Caco-2 (cell line): ENCODE measurements at regions not wholly inside any gene's neighbourhood (a gene's known extent, or its start where the extent isn't known, plus 50 kb on each side); places are given as distances from the start of the nearest gene placed in this dataset.

Source experiments
- BruUV-seq: library from RNA; stranded (reverse); fragments of 400-500 nt; replicated peaks from 2 replicates; lab custom pipeline; 2021; lab: Mats Ljungman, UMichigan
- CTCF ChIA-PET: fragments of 300-600 bp; sonication (Branson Sonifier 250); formaldehyde crosslinking; loops from one replicate; lab custom pipeline; 2022; ENCODE audit warnings: antibody characterized with exemption; lab: Charles Lee
- POLR2A ChIA-PET: fragments of 300-600 bp; sonication (Branson Sonifier 250); formaldehyde crosslinking; loops from one replicate; lab custom pipeline; 2022; ENCODE audit warnings: antibody characterized with exemption; lab: Charles Lee
- DNase-seq, 2 experiments: peaks; one replicate each; pipeline versions ENCODE4 v3.0.0 to v3.0.0-alpha.2; 2020 to 2022
- H3K27me3 ChIP-seq: replicated peaks from 2 replicates; pipeline ENCODE4 v1.6.0; 2011; ENCODE audit warnings: low read length; ENCODE audit not compliant: control insufficient read depth, insufficient read depth
- H3K36me3 ChIP-seq: 2 replicates; pipeline ENCODE4 v1.5.1; 2011; ENCODE audit warnings: low read length; ENCODE audit not compliant: control insufficient read depth, insufficient read depth
- H3K4me1 ChIP-seq: fragments of 250-450 bp; sonication (Bioruptor Pico); 2 replicates; pipeline ENCODE4 v1.5.1; 2020; ENCODE audit warnings: mild to moderate bottlenecking
- H3K4me3 ChIP-seq: 2 replicates; pipeline ENCODE4 v1.5.1; 2011; ENCODE audit warnings: low read depth, mild to moderate bottlenecking, control low read depth, low read length
- H3K9me3 ChIP-seq: fragments of 250-450 bp; sonication (Bioruptor Pico); 2 replicates; pipeline ENCODE4 v1.5.1; 2020; ENCODE audit warnings: mild to moderate bottlenecking, moderate library complexity
- H3K27ac Mint-ChIP-seq: one replicate; pipeline ENCODE4 v1.8.0; 2022; ENCODE audit warnings: mixed read lengths; ENCODE audit not compliant: unreplicated experiment
- H3K27me3 Mint-ChIP-seq: one replicate; pipeline ENCODE4 v1.8.0; 2022; ENCODE audit warnings: mixed read lengths; ENCODE audit not compliant: insufficient read depth, unreplicated experiment
- H3K36me3 Mint-ChIP-seq: one replicate; pipeline ENCODE4 v1.8.0; 2022; ENCODE audit warnings: mild to moderate bottlenecking, mixed read lengths; ENCODE audit not compliant: insufficient read depth, unreplicated experiment
- H3K4me1 Mint-ChIP-seq: one replicate; pipeline ENCODE4 v1.8.0; 2022; ENCODE audit warnings: low read depth, mixed read lengths; ENCODE audit not compliant: unreplicated experiment
- H3K4me3 Mint-ChIP-seq: one replicate; pipeline ENCODE4 v1.8.0; 2022; ENCODE audit warnings: mild to moderate bottlenecking, moderate library complexity, mixed read lengths; ENCODE audit not compliant: unreplicated experiment
- H3K9me3 Mint-ChIP-seq: one replicate; pipeline ENCODE4 v1.8.0; 2022; ENCODE audit warnings: mixed read lengths; ENCODE audit not compliant: unreplicated experiment
- CTCF ChIP-seq, 2 experiments: fragments of 200-600 bp in 1 of 2; IDR thresholded peaks; 1 replicate in 1 of 2; 2 replicates in 1 of 2; pipeline versions ENCODE4 v1.5.1 to v1.8.0; 2011 to 2022; ENCODE audit warnings: antibody characterized with exemption in 1 of 2, control low read depth in 1 of 2, inconsistent platforms in 1 of 2, low read depth in 1 of 2, low read length in 1 of 2, mild to moderate bottlenecking in 1 of 2, moderate library complexity in 1 of 2; ENCODE audit not compliant: insufficient read depth in 1 of 2, severe bottlenecking in 1 of 2, unreplicated experiment in 1 of 2
- intact Hi-C: fragments of 100-400 bp; cut with micrococcal nuclease; formaldehyde crosslinking; loops from one replicate; pipeline ENCODE4 v1.10.0; 2022; ENCODE audit not compliant: unreplicated experiment

- no peak for DNase-seq
- BruUV-seq: no TSS peak
- TF ChIP-seq CTCF (IDR thresholded peaks at IDR 0.05; ENCODE audit: insufficient read depth in 1 of 2, low read depth in 1 of 2, low read length in 1 of 2, severe bottlenecking in 1 of 2, unreplicated experiment in 1 of 2): no peak
- H3K27ac Mint-ChIP-seq: no peak overlapping the region
- peaks cover 24% of the 10 kb centered on the region for H3K4me1 Mint-ChIP-seq
- no peaks in the 10 kb centered on the region for H3K9me3 Mint-ChIP-seq
- no peaks in the 10 kb centered on the region for H3K27me3 Mint-ChIP-seq
- ChIA-PET CTCF (no interaction called here), POLR2A (no interaction called here)
- no peaks in the 10 kb centered on the region for H3K27me3 ChIP-seq
- no peak overlapping the region for H3K4me3 Mint-ChIP-seq
- H3K4me3 ChIP-seq: no peak overlapping the region
- intact Hi-C loops: no loop called here
- peaks cover 5% of the 10 kb centered on the region for H3K36me3 Mint-ChIP-seq
- H3K36me3 ChIP-seq: no peaks in the 10 kb centered on the region
- H3K9me3 ChIP-seq: no peaks in the 10 kb centered on the region
- peaks cover 56% of the 10 kb centered on the region for H3K4me1 ChIP-seq
Measured at GRCh38 chr21:38954588-38955004, 148.9 kb downstream of the ETS2 start.

GRCh38 chr21:38953516-38953915 is 147.8 kb downstream of the ETS2 start:
- Mint-ChIP-seq H3K4me1 (peaks cover 24% of the 10 kb centered on the region), H3K4me3 (no peak overlapping the region), H3K27ac (no peak overlapping the region), H3K9me3 (no peaks in the 10 kb centered on the region), H3K36me3 (no peaks in the 10 kb centered on the region), H3K27me3 (no peaks in the 10 kb centered on the region)
- H3K27me3 ChIP-seq: no peaks in the 10 kb centered on the region
- H3K36me3 ChIP-seq: no peaks in the 10 kb centered on the region
- H3K4me1 ChIP-seq: peaks cover 45% of the 10 kb centered on the region
- ChIA-PET CTCF (no interaction called here), POLR2A (no interaction called here)
- no peak for DNase-seq
- no TSS peak for BruUV-seq
- H3K9me3 ChIP-seq: no peaks in the 10 kb centered on the region
- TF ChIP-seq CTCF (IDR thresholded peaks at IDR 0.05; ENCODE audit: insufficient read depth in 1 of 2, low read depth in 1 of 2, low read length in 1 of 2, severe bottlenecking in 1 of 2, unreplicated experiment in 1 of 2): no peak
- H3K4me3 ChIP-seq: no peak overlapping the region
- intact Hi-C loops: no loop called here

- Mint-ChIP-seq H3K27me3 (no peaks in the 10 kb centered on the region), H3K4me1 (peaks cover 21% of the 10 kb centered on the region), H3K27ac (peak overlapping the region; percentile 43), H3K36me3 (no peaks in the 10 kb centered on the region), H3K4me3 (no peak overlapping the region), H3K9me3 (no peaks in the 10 kb centered on the region)
- POLR2A ChIA-PET: no interaction called here
- CTCF ChIA-PET: no interaction called here
- Histone ChIP-seq H3K4me1 (peaks cover 38% of the 10 kb centered on the region), H3K36me3 (no peaks in the 10 kb centered on the region), H3K9me3 (no peaks in the 10 kb centered on the region), H3K27me3 (no peaks in the 10 kb centered on the region), H3K4me3 (no peak overlapping the region)
- no TSS peak for BruUV-seq
- intact Hi-C loops: no loop called here
- no peak for DNase-seq
- no peak for TF ChIP-seq CTCF (IDR thresholded peaks at IDR 0.05; ENCODE audit: insufficient read depth in 1 of 2, low read depth in 1 of 2, low read length in 1 of 2, severe bottlenecking in 1 of 2, unreplicated experiment in 1 of 2)
Measured at GRCh38 chr21:38952890-38953289, 147.2 kb downstream of the ETS2 start.
